H1 (cell line): ENCODE measurements at regions not wholly inside any gene's neighbourhood (a gene's known extent, or its start where the extent isn't known, plus 50 kb on each side); places are given as distances from the start of the nearest gene placed in this dataset.

Experiments used
- MAFK ChIP-seq: IDR thresholded peaks from 2 replicates; pipeline ENCODE4 v1.6.1; 2012; ENCODE audit warnings: low read depth, mild to moderate bottlenecking, improper control_type of control experiment, low read length
- POU5F1 ChIP-seq: IDR thresholded peaks from 2 replicates; pipeline ENCODE4 v1.6.1; 2011; ENCODE audit warnings: low read depth, mild to moderate bottlenecking, low read length, moderate library complexity
- RFX5 ChIP-seq: IDR thresholded peaks from 2 replicates; pipeline ENCODE4 v1.6.1; 2011; ENCODE audit warnings: low read depth, low read length, improper control_type of control experiment, borderline replicate concordance

GRCh38 chr10:65128277-65128676 lies 1607.1 kb downstream of the REEP3 start (continued):
- TF ChIP-seq MAFK = no peak
- no peak for TF ChIP-seq POU5F1
- no peak for TF ChIP-seq RFX5
